ENCODE measurements at regions not wholly inside any gene's neighbourhood (a gene's known extent, or its start where the extent isn't known, plus 50 kb on each side); places are given as distances from the start of the nearest gene placed in this dataset.

DNA sequence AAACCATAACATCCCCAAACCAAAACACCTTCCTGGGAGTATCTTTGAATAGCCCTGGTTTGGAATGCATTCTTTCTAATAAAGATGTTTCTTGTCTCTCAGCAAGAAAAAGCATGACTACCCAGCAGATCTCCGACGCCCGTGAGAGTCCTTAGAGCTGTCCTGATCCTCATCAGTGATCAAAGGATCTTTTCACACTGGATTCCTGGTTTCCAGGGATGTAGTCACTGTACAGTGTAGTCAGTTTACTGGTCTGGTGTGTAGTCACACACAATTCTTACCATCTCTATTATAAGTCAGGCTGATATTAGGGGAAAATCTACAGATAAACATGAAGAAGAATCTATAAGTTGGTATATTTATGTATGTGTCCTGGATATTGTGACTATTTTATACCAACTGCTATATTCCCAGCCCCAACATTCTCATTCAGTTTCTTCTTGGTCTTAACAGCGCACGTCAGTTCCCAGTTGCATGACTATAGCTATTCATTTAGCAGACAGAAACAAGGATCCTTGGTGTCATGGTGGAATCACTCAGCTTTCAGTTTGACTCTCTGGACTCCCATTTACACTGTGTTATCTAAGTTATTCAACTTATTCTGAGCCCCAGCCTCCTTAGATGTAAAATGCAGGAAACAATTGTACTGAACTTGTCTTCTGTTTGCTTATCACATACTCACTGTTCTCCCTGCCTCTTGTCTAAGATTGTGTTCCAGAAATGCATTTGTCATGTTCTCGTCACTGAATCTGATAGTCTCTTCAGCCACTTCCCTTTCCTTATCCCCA lies 68.3 kb downstream of the SLIT2 start:
- TF ChIP-seq BACH2 (CRISPR knock-in tag; IDR thresholded peaks at IDR 0.05; ENCODE audit: borderline replicate concordance) = no peak
- TF ChIP-seq, protein P1, sequence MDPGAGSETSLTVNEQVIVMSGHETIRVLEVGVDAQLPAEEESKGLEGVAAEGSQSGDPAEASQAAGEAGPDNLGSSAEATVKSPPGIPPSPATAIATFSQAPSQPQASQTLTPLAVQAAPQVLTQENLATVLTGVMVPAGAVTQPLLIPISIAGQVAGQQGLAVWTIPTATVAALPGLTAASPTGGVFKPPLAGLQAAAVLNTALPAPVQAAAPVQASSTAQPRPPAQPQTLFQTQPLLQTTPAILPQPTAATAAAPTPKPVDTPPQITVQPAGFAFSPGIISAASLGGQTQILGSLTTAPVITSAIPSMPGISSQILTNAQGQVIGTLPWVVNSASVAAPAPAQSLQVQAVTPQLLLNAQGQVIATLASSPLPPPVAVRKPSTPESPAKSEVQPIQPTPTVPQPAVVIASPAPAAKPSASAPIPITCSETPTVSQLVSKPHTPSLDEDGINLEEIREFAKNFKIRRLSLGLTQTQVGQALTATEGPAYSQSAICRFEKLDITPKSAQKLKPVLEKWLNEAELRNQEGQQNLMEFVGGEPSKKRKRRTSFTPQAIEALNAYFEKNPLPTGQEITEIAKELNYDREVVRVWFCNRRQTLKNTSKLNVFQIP (CRISPR knock-in tag; IDR thresholded peaks at IDR 0.05; ENCODE audit: borderline replicate concordance, low read depth) = no peak
- TF ChIP-seq ESRRG (CRISPR knock-in tag; IDR thresholded peaks at IDR 0.05) = no peak
- no peak for TF ChIP-seq TOX (CRISPR knock-in tag; IDR thresholded peaks at IDR 0.05; ENCODE audit: borderline replicate concordance)
- TF ChIP-seq CSDC2 (CRISPR knock-in tag; IDR thresholded peaks at IDR 0.05) = no peak
- TF ChIP-seq SNAI2 (CRISPR knock-in tag; IDR thresholded peaks at IDR 0.05) = no peak
- no peak for TF ChIP-seq OSR1 (CRISPR knock-in tag; IDR thresholded peaks at IDR 0.05)
- TF ChIP-seq ZC3H10 (CRISPR knock-in tag; IDR thresholded peaks at IDR 0.05) = no peak
- no peak for ATAC-seq

DNA sequence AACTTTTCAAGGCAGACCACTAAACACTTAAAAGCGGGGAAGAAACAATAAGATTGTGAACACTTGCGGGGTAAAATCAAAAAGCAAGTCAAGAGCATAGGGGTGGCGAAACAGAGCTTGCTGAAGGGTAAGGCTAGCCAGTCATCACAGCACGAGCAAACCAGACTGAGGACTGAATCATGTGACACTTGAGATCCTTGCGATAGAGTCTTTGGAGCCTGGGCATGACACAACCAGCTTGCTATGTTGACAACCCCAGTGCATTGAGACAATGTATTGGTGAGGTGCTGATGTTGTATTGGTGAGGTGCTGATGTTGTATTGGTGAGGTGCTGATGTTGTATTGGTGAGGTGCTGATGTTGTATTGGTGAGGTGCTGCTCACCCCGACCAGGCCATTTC lies 72.3 kb downstream of the SLIT2 start:
- peak; percentile 20; the same call in 1 of the 3 replicates for ATAC-seq
- TF ChIP-seq ZNF8 (CRISPR knock-in tag; IDR thresholded peaks at IDR 0.05) = no peak
- TF ChIP-seq, protein P1 (CRISPR knock-in tag; IDR thresholded peaks at IDR 0.05; ENCODE audit: borderline replicate concordance, low read depth) = no peak
- no peak for TF ChIP-seq CSDC2 (CRISPR knock-in tag; IDR thresholded peaks at IDR 0.05)
- no peak for TF ChIP-seq ZNF565 (CRISPR knock-in tag; conservative IDR thresholded peaks at IDR 0.05; ENCODE audit: low read depth)
- no peak for TF ChIP-seq TSHZ2 (CRISPR knock-in tag; IDR thresholded peaks at IDR 0.05)
- TF ChIP-seq, protein P2, sequence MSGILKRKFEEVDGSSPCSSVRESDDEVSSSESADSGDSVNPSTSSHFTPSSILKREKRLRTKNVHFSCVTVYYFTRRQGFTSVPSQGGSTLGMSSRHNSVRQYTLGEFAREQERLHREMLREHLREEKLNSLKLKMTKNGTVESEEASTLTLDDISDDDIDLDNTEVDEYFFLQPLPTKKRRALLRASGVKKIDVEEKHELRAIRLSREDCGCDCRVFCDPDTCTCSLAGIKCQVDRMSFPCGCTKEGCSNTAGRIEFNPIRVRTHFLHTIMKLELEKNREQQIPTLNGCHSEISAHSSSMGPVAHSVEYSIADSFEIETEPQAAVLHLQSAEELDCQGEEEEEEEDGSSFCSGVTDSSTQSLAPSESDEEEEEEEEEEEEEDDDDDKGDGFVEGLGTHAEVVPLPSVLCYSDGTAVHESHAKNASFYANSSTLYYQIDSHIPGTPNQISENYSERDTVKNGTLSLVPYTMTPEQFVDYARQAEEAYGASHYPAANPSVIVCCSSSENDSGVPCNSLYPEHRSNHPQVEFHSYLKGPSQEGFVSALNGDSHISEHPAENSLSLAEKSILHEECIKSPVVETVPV (CRISPR knock-in tag; IDR thresholded peaks at IDR 0.05) = no peak
- no peak for TF ChIP-seq SNAI2 (CRISPR knock-in tag; IDR thresholded peaks at IDR 0.05)
- no peak for TF ChIP-seq GLIS3 (CRISPR knock-in tag; IDR thresholded peaks at IDR 0.05)
- no peak for TF ChIP-seq PPARA (CRISPR knock-in tag; IDR thresholded peaks at IDR 0.05; ENCODE audit: borderline replicate concordance)
- TF ChIP-seq CREB5 (CRISPR knock-in tag; IDR thresholded peaks at IDR 0.05; ENCODE audit: low read depth) = no peak
- TF ChIP-seq OSR1 (CRISPR knock-in tag; IDR thresholded peaks at IDR 0.05) = no peak
- no peak for TF ChIP-seq ISL1 (CRISPR knock-in tag; IDR thresholded peaks at IDR 0.05)
- TF ChIP-seq TOX (CRISPR knock-in tag; IDR thresholded peaks at IDR 0.05; ENCODE audit: borderline replicate concordance) = no peak
- TF ChIP-seq ZNF70 (CRISPR knock-in tag; IDR thresholded peaks at IDR 0.05) = no peak

DNA sequence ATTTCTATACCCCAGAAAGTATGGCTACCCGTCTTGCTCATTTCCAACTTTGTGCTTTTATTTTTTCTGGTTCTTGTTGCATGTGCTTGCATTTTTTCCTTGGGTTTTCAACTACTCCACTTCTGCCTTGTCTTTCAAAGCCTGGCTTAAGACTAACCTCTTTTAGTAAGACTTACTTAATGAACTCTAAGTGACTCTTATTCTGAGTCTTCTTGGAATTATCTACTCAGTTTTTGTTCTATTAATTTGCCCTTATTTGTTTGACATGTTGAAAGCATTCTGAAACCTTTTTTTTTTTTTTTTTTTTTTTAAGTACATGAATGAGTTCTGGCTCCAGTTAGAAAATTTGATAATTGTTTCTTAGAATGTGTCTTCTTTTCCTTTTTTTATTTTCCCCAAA lies 74.8 kb downstream of the SLIT2 start:
- peak; percentile 56; the same call in 2 of the 3 replicates for ATAC-seq
- no peak for TF ChIP-seq BACH2 (CRISPR knock-in tag; IDR thresholded peaks at IDR 0.05; ENCODE audit: borderline replicate concordance)
- no peak for TF ChIP-seq TCF4 (CRISPR knock-in tag; IDR thresholded peaks at IDR 0.05; ENCODE audit: borderline replicate concordance)
- TF ChIP-seq ZNF565 (CRISPR knock-in tag; conservative IDR thresholded peaks at IDR 0.05; ENCODE audit: low read depth) = no peak
- no peak for TF ChIP-seq PPARA (CRISPR knock-in tag; IDR thresholded peaks at IDR 0.05; ENCODE audit: borderline replicate concordance)
- TF ChIP-seq, protein P1 (CRISPR knock-in tag; IDR thresholded peaks at IDR 0.05; ENCODE audit: borderline replicate concordance, low read depth) = no peak
- no peak for TF ChIP-seq OSR1 (CRISPR knock-in tag; IDR thresholded peaks at IDR 0.05)
- TF ChIP-seq, protein P3, sequence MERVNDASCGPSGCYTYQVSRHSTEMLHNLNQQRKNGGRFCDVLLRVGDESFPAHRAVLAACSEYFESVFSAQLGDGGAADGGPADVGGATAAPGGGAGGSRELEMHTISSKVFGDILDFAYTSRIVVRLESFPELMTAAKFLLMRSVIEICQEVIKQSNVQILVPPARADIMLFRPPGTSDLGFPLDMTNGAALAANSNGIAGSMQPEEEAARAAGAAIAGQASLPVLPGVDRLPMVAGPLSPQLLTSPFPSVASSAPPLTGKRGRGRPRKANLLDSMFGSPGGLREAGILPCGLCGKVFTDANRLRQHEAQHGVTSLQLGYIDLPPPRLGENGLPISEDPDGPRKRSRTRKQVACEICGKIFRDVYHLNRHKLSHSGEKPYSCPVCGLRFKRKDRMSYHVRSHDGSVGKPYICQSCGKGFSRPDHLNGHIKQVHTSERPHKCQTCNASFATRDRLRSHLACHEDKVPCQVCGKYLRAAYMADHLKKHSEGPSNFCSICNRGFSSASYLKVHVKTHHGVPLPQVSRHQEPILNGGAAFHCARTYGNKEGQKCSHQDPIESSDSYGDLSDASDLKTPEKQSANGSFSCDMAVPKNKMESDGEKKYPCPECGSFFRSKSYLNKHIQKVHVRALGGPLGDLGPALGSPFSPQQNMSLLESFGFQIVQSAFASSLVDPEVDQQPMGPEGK (CRISPR knock-in tag; IDR thresholded peaks at IDR 0.05; ENCODE audit: borderline replicate concordance) = no peak
- no peak for TF ChIP-seq TOX (CRISPR knock-in tag; IDR thresholded peaks at IDR 0.05; ENCODE audit: borderline replicate concordance)
- no peak for TF ChIP-seq ARNTL (CRISPR knock-in tag; IDR thresholded peaks at IDR 0.05; ENCODE audit: borderline replicate concordance, low read depth)
- no peak for TF ChIP-seq ZFP3 (CRISPR knock-in tag; IDR thresholded peaks at IDR 0.05)
- TF ChIP-seq ISL1 (CRISPR knock-in tag; IDR thresholded peaks at IDR 0.05) = no peak
- TF ChIP-seq GLIS3 (CRISPR knock-in tag; IDR thresholded peaks at IDR 0.05) = no peak
- no peak for TF ChIP-seq ZFP30 (CRISPR knock-in tag; IDR thresholded peaks at IDR 0.05)
